Epithelial cell of esophagus (primary cell): ENCODE measurements at regions not wholly inside any gene's neighbourhood (a gene's known extent, or its start where the extent isn't known, plus 50 kb on each side); places are given as distances from the start of the nearest gene placed in this dataset.
A peak's percentile ranks its signal among the peaks of the same experiment; 100 is the strongest.

Experiments
- DNase-seq: peaks from one replicate; pipeline ENCODE4 v3.0.0; 2010; ENCODE audit warnings: low read depth
- H3K4me3 ChIP-seq: 2 replicates; pipeline ENCODE4 v1.5.1; 2011; ENCODE audit warnings: mild to moderate bottlenecking, low read length, control low read depth
- CTCF ChIP-seq: IDR thresholded peaks from 2 replicates; pipeline ENCODE4 v1.5.1; 2011; ENCODE audit warnings: low read depth, mild to moderate bottlenecking, low read length, control low read depth, inconsistent platforms; ENCODE audit not compliant: insufficient read depth; ENCODE audit errors: missing control alignments

- no peak for TF ChIP-seq CTCF
- H3K4me3 ChIP-seq: no peak overlapping the region
- no peak for DNase-seq
Measured at GRCh38 chr7:136143271-136143670, 166.1 kb upstream of the MTPN start.

DNA sequence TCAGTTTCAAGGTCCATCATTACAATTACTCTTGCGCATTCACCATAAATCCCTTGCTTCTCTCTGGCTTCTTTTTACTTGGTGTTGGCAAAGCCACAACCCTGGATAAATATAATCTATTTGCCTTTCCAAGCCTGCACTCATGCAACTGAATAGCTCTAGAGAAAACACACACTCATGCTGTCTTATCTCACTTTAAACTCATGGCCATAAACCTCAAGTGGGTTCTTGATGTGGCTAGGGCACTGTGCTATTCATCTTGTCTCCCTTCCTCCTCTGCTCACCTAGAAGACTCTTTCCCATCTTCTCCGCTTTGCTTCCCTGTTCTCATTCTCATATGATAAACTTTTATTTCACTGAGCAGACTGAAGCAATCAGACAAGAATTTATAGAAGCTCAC, 165.4 kb upstream of the MTPN start:
- DNase-seq: no peak
- no peak for TF ChIP-seq CTCF
- H3K4me3 ChIP-seq: no peak overlapping the region

GRCh38 chr7:136140469-136140868, 163.3 kb upstream of the MTPN start:
- DNase-seq: no peak
- no peak for TF ChIP-seq CTCF
- no peak overlapping the region for H3K4me3 ChIP-seq

GRCh38 chr7:136139417-136139816, 162.3 kb upstream of the MTPN start:
- no peak overlapping the region for H3K4me3 ChIP-seq
- no peak for DNase-seq
- no peak for TF ChIP-seq CTCF

GRCh38 chr7:136138991-136139390, 161.8 kb upstream of the MTPN start:
- no peak for TF ChIP-seq CTCF
- no peak overlapping the region for H3K4me3 ChIP-seq
- no peak for DNase-seq

DNA sequence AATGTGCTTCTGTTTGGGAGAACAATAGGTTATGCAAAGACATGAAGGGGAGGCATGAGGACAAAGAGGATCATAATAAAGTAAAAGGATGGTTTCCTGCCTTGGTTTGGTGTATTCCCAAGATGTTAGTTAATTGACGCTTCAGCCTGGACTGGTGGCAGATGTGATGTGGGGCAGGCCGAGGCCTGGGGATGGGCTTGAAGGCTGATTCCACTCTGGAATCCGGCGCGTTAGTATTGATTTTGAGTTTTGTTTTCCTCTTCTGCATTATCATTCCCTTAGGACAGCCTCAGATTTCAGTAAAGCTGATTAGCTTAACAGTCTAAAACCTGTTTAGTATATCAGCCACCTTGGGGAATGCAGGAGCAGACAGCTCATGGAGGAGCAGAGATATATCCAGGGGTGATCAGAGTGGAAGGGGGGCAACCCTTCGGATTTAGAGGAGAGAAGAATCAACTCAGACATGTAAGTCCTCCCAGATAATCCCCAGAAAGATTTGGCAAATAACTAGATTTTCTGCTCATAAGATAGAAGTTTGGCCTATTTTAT, 159.8 kb upstream of the MTPN start:
- no peak for DNase-seq
- no peak overlapping the region for H3K4me3 ChIP-seq
- TF ChIP-seq CTCF: no peak

- no peak overlapping the region for H3K4me3 ChIP-seq
- DNase-seq: peak; percentile 54
- no peak for TF ChIP-seq CTCF
Measured at GRCh38 chr7:136134503-136134902, 157.3 kb upstream of the MTPN start.
